ENCODE measurements at regions not wholly inside any gene's neighbourhood (a gene's known extent, or its start where the extent isn't known, plus 50 kb on each side); places are given as distances from the start of the nearest gene placed in this dataset.

GRCh38 chr4:135564090-135564489 is 1362.5 kb upstream of the PABPC4L start:
- TF ChIP-seq CTCF (IDR thresholded peaks at IDR 0.05) (no peak), POLR2A (IDR thresholded peaks at IDR 0.05; ENCODE audit: low read length) (no peak), HEYL (CRISPR knock-in tag; IDR thresholded peaks at IDR 0.05) (no peak), HOXA7 (CRISPR knock-in tag; IDR thresholded peaks at IDR 0.05) (no peak), HDAC2 (IDR thresholded peaks at IDR 0.05) (no peak), FOSL2 (IDR thresholded peaks at IDR 0.05) (no peak), FOSL2 (CRISPR knock-in tag; IDR thresholded peaks at IDR 0.05) (no peak), MYC (IDR thresholded peaks at IDR 0.05; ENCODE audit: borderline replicate concordance, low read length) (no peak)

Measured in A549 (cell line).